ENCODE measurements at regions not wholly inside any gene's neighbourhood (a gene's known extent, or its start where the extent isn't known, plus 50 kb on each side); places are given as distances from the start of the nearest gene placed in this dataset.

DNA sequence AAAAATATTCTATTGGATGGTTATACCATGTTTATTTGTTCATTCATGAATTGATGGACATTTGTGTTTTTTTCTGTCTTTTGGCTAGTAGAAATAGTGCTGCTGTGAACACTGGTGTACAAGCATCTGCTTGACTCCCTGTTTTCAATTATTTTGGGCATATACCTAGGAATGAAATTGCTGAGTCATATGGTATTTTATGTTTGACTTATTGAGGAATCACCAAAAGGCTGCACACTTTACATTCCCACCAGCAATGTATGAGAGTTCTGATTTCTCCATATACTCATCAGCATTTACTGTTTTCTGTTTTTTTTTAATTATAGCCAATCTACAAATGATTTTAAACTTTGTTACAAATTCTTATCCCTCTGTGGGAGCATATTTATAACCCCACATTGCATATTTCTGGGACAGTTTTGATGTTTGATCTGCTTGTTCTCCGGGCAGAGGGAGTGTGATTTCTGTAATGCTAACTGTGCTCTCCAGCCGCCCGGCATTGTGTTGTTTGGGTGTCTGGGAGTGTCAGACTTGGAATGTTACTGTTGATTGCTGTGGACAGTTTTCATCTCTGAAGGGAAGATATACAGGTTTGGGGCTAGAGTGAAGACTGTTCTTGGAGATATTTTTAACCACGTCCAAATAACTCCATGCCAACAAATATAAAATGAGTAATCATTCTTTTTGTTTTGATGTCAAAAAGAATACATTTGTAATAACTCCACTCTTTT is 60.5 kb upstream of the PGRMC2 start:
- Mint-ChIP-seq H3K4me3 (no peak overlapping the region), H3K36me3 (no peaks in the 10 kb centered on the region), H3K27me3 (ENCODE audit: low read depth) (no peaks in the 10 kb centered on the region), H3K9me3 (no peaks in the 10 kb centered on the region), H3K27ac (no peak overlapping the region), H3K4me1 (peaks cover 28% of the 10 kb centered on the region)
- DNase-seq (ENCODE audit: low spot score) (no peak), ATAC-seq (no peak)
- TF ChIP-seq CBFB (CRISPR knock-in tag; IDR thresholded peaks at IDR 0.05; ENCODE audit: low read depth): no peak
- no peak for TF ChIP-seq ZNF423 (CRISPR knock-in tag; IDR thresholded peaks at IDR 0.05)
- TF ChIP-seq ZNF416 (CRISPR knock-in tag; IDR thresholded peaks at IDR 0.05): no peak
- ChIA-PET POLR2A (no interaction called here), CTCF (no interaction called here)

DNA sequence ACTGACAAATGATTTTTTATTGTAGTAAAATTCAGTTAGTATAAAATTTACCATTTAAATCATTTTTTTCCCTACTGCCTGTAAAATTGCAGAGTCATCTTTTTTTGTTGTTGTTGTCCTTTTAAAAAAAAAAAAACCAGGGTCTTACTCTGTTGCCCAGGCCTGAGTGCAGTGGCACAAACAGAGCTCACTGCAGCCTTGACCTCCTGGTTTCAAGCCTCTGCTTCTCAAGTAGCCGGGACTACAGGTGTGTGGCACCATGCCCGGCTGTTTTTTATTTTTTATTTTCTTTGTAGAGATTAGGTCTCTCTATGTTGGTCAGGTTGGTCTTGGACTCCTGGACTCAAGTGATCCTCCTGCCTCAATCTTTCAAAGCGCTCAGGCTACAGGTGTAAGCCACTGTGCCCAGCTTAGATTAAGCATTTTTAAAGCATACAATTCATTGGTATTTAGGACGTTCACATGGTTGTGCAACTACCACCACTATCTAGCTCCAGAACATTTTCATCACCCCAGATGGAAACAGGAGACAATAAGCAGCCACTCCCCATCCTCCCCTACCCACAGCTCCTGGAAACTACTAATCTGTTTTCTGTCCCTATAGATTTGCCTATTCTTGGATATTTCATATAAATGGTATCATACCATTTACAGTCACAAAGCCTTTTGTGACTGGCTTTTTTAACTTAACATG is 59.7 kb upstream of the PGRMC2 start:
- ChIA-PET CTCF (no interaction called here), POLR2A (no interaction called here)
- H3K9me3 Mint-ChIP-seq: no peaks in the 10 kb centered on the region
- H3K4me3 Mint-ChIP-seq: no peak overlapping the region
- no peak for ATAC-seq
- TF ChIP-seq GABPB1 (CRISPR knock-in tag; IDR thresholded peaks at IDR 0.05) (no peak), ZNF121 (CRISPR knock-in tag; IDR thresholded peaks at IDR 0.05) (no peak), IRF2 (CRISPR knock-in tag; IDR thresholded peaks at IDR 0.05; ENCODE audit: borderline replicate concordance, low read depth) (no peak), MYBL2 (CRISPR knock-in tag; IDR thresholded peaks at IDR 0.05) (no peak), NFYB (CRISPR knock-in tag; conservative IDR thresholded peaks at IDR 0.05; ENCODE audit: low read depth) (no peak), ZNF219 (CRISPR knock-in tag; IDR thresholded peaks at IDR 0.05; ENCODE audit: borderline replicate concordance) (no peak), FOXP1 (CRISPR knock-in tag; IDR thresholded peaks at IDR 0.05; ENCODE audit: borderline replicate concordance) (no peak)
- TF ChIP-seq, protein P1, sequence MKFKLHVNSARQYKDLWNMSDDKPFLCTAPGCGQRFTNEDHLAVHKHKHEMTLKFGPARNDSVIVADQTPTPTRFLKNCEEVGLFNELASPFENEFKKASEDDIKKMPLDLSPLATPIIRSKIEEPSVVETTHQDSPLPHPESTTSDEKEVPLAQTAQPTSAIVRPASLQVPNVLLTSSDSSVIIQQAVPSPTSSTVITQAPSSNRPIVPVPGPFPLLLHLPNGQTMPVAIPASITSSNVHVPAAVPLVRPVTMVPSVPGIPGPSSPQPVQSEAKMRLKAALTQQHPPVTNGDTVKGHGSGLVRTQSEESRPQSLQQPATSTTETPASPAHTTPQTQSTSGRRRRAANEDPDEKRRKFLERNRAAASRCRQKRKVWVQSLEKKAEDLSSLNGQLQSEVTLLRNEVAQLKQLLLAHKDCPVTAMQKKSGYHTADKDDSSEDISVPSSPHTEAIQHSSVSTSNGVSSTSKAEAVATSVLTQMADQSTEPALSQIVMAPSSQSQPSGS (CRISPR knock-in tag; IDR thresholded peaks at IDR 0.05; ENCODE audit: borderline replicate concordance, low read depth): no peak
- no peak overlapping the region for H3K27ac Mint-ChIP-seq
- peaks cover 28% of the 10 kb centered on the region for H3K4me1 Mint-ChIP-seq
- no peaks in the 10 kb centered on the region for H3K36me3 Mint-ChIP-seq
- no peaks in the 10 kb centered on the region for H3K27me3 Mint-ChIP-seq (ENCODE audit: low read depth)
- DNase-seq (ENCODE audit: low spot score): no peak

DNA sequence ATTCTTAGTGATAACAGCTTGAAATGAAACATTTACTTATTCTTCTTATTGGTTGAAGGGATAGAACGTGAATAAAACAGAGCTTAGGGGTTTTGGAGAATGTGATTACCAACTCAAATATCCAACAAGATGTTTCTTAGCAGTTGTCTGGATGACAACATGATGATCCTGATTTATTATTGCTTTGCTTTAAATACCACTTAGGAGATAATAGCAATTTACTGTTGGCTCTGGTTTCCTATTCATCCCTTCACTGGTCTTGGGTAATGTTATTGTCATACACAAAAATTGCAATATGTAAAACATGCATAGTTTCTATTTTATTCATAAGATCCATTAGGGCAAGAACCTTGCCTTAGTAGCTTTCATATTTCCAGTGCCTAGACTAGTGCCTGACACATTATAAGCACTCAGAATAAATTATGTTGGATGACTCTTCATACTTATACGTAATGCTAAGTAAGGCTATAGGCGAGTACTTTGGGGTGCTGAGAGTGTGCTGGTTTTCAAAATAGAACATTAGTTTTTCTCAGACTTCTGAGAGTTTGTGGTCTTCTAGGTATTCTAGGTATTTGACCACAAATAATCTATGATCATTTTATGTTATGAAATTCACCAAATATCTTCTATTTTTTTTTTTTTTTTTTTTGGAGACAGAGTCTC is 58.6 kb upstream of the PGRMC2 start:
- DNase-seq (ENCODE audit: low spot score) (no peak), ATAC-seq (no peak)
- H3K4me1 Mint-ChIP-seq: peaks cover 34% of the 10 kb centered on the region
- H3K27me3 Mint-ChIP-seq (ENCODE audit: low read depth): no peaks in the 10 kb centered on the region
- H3K9me3 Mint-ChIP-seq: no peaks in the 10 kb centered on the region
- H3K27ac Mint-ChIP-seq: no peak overlapping the region
- no peaks in the 10 kb centered on the region for H3K36me3 Mint-ChIP-seq
- CTCF ChIA-PET: no interaction called here
- TF ChIP-seq SMAD3 (CRISPR knock-in tag; IDR thresholded peaks at IDR 0.05; ENCODE audit: borderline replicate concordance): no peak
- TF ChIP-seq ZNF396 (CRISPR knock-in tag; IDR thresholded peaks at IDR 0.05; ENCODE audit: borderline replicate concordance): no peak
- no peak for TF ChIP-seq ELF4 (CRISPR knock-in tag; IDR thresholded peaks at IDR 0.05; ENCODE audit: low read depth)
- TF ChIP-seq, protein P2, sequence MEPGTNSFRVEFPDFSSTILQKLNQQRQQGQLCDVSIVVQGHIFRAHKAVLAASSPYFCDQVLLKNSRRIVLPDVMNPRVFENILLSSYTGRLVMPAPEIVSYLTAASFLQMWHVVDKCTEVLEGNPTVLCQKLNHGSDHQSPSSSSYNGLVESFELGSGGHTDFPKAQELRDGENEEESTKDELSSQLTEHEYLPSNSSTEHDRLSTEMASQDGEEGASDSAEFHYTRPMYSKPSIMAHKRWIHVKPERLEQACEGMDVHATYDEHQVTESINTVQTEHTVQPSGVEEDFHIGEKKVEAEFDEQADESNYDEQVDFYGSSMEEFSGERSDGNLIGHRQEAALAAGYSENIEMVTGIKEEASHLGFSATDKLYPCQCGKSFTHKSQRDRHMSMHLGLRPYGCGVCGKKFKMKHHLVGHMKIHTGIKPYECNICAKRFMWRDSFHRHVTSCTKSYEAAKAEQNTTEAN (CRISPR knock-in tag; IDR thresholded peaks at IDR 0.05): no peak
- H3K4me3 Mint-ChIP-seq: no peak overlapping the region
- POLR2A ChIA-PET: no interaction called here

DNA sequence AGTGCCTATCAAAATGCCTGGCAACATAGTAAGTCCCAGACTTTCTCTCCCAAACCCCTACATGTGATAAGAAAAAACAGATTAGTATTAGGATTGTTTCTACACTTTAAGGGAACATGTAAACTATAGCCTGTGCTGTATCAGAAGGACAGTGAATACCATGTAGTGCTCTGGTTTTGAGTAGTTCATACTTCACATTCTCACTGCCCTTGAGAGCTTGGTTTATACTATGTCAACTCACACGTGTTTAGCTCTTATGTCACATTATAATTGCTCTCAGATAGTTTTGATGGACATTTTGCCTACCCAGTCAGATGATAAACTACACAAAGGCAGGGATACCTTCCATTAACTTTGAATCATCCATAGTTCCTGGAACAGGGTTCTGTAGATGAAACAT is 58.0 kb upstream of the PGRMC2 start:
- H3K4me3 Mint-ChIP-seq: no peak overlapping the region
- H3K27ac Mint-ChIP-seq: no peak overlapping the region
- TF ChIP-seq NFYB (CRISPR knock-in tag; conservative IDR thresholded peaks at IDR 0.05; ENCODE audit: low read depth) (no peak), RORB (CRISPR knock-in tag; IDR thresholded peaks at IDR 0.05) (no peak), FOXK1 (CRISPR knock-in tag; IDR thresholded peaks at IDR 0.05) (no peak), ZNF263 (CRISPR knock-in tag; IDR thresholded peaks at IDR 0.05; ENCODE audit: low read depth) (no peak), FOXP1 (CRISPR knock-in tag; IDR thresholded peaks at IDR 0.05; ENCODE audit: borderline replicate concordance) (no peak)
- DNase-seq (ENCODE audit: low spot score): no peak
- no peaks in the 10 kb centered on the region for H3K36me3 Mint-ChIP-seq
- no peak for ATAC-seq
- H3K4me1 Mint-ChIP-seq: peaks cover 31% of the 10 kb centered on the region
- no peaks in the 10 kb centered on the region for H3K9me3 Mint-ChIP-seq
- POLR2A ChIA-PET: no interaction called here
- CTCF ChIA-PET: no interaction called here
- H3K27me3 Mint-ChIP-seq (ENCODE audit: low read depth): no peaks in the 10 kb centered on the region
